Right lobe of liver (tissue), 4 donors: ENCODE measurements at regions not wholly inside any gene's neighbourhood (a gene's known extent, or its start where the extent isn't known, plus 50 kb on each side); places are given as distances from the start of the nearest gene placed in this dataset.

Source experiments
- POLR2A ChIP-seq: fragments of 450-650 bp; IDR thresholded peaks from one replicate; pipeline ENCODE4 v1.6.1; 2017; ENCODE audit warnings: antibody characterized with exemption, mild to moderate bottlenecking
- TF ChIP-seq, protein P1 (sequence below), 4 donors: fragments of 200-600 bp in 3 of 4; fragments of 450-650 bp in 1 of 4; IDR thresholded peaks; one replicate each; pipeline versions ENCODE4 v1.5.1 to v1.8.0; 2016 to 2022; ENCODE audit warnings: antibody characterized with exemption in 4 of 4, mild to moderate bottlenecking in 2 of 4
- donor health status: DM: no; HTN: no; CAD: no.
- donor health status: DM: no; HTN: no; CAD: no.
- donor health status: DM: no; HTN: yes; CAD: no.

DNA sequence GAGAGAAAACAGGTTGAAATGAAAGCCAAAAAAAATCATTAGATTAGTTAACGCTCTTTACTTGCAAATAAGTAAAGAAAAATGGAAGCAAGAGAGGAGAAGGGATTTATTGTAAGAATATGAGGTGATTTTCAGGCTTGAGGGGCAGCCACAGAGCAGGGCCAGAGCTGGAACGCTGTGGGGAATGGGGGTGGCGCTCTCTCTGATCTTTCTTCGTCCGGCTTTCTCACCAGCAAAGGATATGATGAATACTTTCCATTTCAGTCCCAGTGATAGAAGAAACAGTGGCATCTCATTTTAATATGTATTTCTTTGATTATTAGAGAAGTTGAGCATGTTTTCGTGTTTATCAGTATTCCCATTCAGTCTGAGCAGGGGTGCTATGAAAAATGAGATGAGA, 112.2 kb downstream of the SKIDA1 start:
- TF ChIP-seq, protein P1, sequence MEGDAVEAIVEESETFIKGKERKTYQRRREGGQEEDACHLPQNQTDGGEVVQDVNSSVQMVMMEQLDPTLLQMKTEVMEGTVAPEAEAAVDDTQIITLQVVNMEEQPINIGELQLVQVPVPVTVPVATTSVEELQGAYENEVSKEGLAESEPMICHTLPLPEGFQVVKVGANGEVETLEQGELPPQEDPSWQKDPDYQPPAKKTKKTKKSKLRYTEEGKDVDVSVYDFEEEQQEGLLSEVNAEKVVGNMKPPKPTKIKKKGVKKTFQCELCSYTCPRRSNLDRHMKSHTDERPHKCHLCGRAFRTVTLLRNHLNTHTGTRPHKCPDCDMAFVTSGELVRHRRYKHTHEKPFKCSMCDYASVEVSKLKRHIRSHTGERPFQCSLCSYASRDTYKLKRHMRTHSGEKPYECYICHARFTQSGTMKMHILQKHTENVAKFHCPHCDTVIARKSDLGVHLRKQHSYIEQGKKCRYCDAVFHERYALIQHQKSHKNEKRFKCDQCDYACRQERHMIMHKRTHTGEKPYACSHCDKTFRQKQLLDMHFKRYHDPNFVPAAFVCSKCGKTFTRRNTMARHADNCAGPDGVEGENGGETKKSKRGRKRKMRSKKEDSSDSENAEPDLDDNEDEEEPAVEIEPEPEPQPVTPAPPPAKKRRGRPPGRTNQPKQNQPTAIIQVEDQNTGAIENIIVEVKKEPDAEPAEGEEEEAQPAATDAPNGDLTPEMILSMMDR (IDR thresholded peaks at IDR 0.05), result no peak
- no peak for TF ChIP-seq POLR2A
